Tibial artery (tissue), 4 donors: ENCODE measurements at regions not wholly inside any gene's neighbourhood (a gene's known extent, or its start where the extent isn't known, plus 50 kb on each side); places are given as distances from the start of the nearest gene placed in this dataset.
"Not testable (repeated sequence)": the region's sequence is repeated elsewhere in the genome, so short reads cannot be mapped to it uniquely, and the experiment has no call there.

ENCODE experiments used
- DNase-seq, 2 donors: peaks; one replicate each; pipeline ENCODE4 v3.0.0-alpha.2; 2019
- H3K27ac ChIP-seq, 2 donors: fragments of 200-600 bp; sonication (generic) in 1 of 2; 1 replicate in 1 of 2; 2 replicates in 1 of 2; pipeline ENCODE4 v1.5.1; 2018 to 2019; ENCODE audit warnings: mild to moderate bottlenecking in 1 of 2
- H3K27me3 ChIP-seq, 2 donors: fragments of 200-600 bp; sonication (generic) in 1 of 2; one replicate each; pipeline versions ENCODE4 v1.5.1 to v1.6.0; 2016 to 2019
- H3K36me3 ChIP-seq, 3 donors: fragments of 200-600 bp; sonication (generic) in 2 of 3; one replicate each; pipeline ENCODE4 v1.5.1; 2016 to 2019; ENCODE audit warnings: mild to moderate bottlenecking in 2 of 3
- H3K4me1 ChIP-seq, 4 donors: fragments of 200-600 bp; sonication (generic) in 2 of 4; 1 replicate in 3 of 4; 2 replicates in 1 of 4; pipeline ENCODE4 v1.5.1; 2016 to 2019
- H3K4me3 ChIP-seq, 2 donors: fragments of 200-600 bp; sonication (generic) in 1 of 2; 1 replicate in 1 of 2; 2 replicates in 1 of 2; pipeline ENCODE4 v1.5.1; 2018 to 2019; ENCODE audit warnings: mild to moderate bottlenecking in 2 of 2
- H3K9me3 ChIP-seq, 3 donors: fragments of 200-600 bp; sonication (generic) in 1 of 3; one replicate each; pipeline ENCODE4 v1.5.1; 2016 to 2019
- CTCF ChIP-seq, 2 experiments: fragments of 200-600 bp in 1 of 2; fragments of 450-650 bp in 1 of 2; IDR thresholded peaks; one replicate each; pipeline ENCODE4 v1.5.1; 2017 to 2019; ENCODE audit warnings: antibody characterized with exemption in 2 of 2, mild to moderate bottlenecking in 1 of 2, moderate library complexity in 1 of 2
- intact Hi-C: fragments of 100-400 bp; cut with DNase I; formaldehyde crosslinking; loops from one replicate; pipeline ENCODE4 v1.15.0; 2023; ENCODE audit warnings: low total_unique reads

GRCh38 chr9:13800776-13801175 is 513.2 kb downstream of the NFIB start:
- H3K27me3 ChIP-seq = no peaks in the 10 kb centered on the region
- no peaks in the 10 kb centered on the region for H3K36me3 ChIP-seq
- no peak for TF ChIP-seq CTCF (IDR thresholded peaks at IDR 0.05)
- H3K27ac ChIP-seq = no peak overlapping the region
- no peaks in the 10 kb centered on the region for H3K9me3 ChIP-seq
- H3K4me3 ChIP-seq = no peak overlapping the region
- intact Hi-C loops = no loop called here
- no peak for DNase-seq
- H3K4me1 ChIP-seq = no peaks in the 10 kb centered on the region

- H3K4me1 ChIP-seq, H3K27ac ChIP-seq, H3K9me3 ChIP-seq, H3K4me3 ChIP-seq, H3K36me3 ChIP-seq, DNase-seq, intact Hi-C loops, H3K27me3 ChIP-seq: not testable (repeated sequence)
Observed at GRCh38 chr9:13797701-13798100, 516.2 kb downstream of the NFIB start.

DNA sequence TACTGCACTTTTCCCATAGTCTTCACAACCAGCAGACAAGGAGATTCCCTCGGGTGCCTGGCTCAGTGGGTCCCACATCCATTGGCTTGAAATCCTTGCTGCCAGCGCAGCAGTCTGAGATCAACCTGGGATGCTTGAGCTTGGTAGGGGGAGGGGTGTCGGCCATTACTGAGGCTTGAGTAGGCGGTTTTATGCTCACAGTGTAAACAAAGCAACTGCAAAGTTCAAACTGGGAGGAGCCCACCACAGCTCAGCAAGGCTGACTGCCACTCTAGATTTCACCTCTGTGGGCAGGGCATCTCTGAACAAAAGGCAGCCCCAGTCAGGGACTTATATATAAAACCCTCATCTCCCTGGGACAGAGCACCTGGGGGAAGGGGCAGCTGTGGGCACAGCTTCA is 512.3 kb upstream of the MPDZ start:
- Histone ChIP-seq H3K27me3 (no peaks in the 10 kb centered on the region), H3K4me3 (no peak overlapping the region), H3K4me1 (peaks cover 0 to 14% (median 6%) of the 10 kb centered on the region in 4 donors), H3K36me3 (no peaks in the 10 kb centered on the region), H3K27ac (no peak overlapping the region), H3K9me3 (no peaks in the 10 kb centered on the region)
- no peak for DNase-seq
- TF ChIP-seq CTCF (IDR thresholded peaks at IDR 0.05) = no peak
- intact Hi-C loops = no loop called here

DNA sequence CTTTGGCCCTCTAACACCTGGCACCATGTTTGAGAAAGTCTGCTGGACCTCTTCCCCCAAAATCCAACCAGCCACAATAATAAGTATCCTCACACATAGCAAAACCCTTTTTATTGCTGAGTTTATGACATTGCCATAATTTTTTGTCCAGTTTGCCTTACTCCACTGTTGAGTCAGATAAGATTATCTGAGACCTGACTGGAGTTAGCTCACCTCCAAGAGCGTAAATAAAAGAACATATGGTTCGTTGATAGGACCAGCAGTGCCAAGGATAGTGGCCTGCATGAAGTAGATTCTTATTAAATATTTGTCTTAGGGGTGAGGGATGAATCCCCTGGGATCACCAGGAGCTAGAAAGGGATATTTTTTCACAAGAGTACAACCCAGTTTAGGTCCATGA is 510.6 kb upstream of the MPDZ start:
- no peak for TF ChIP-seq CTCF (IDR thresholded peaks at IDR 0.05)
- H3K27ac ChIP-seq = no peak overlapping the region
- intact Hi-C loops = no loop called here

DNA sequence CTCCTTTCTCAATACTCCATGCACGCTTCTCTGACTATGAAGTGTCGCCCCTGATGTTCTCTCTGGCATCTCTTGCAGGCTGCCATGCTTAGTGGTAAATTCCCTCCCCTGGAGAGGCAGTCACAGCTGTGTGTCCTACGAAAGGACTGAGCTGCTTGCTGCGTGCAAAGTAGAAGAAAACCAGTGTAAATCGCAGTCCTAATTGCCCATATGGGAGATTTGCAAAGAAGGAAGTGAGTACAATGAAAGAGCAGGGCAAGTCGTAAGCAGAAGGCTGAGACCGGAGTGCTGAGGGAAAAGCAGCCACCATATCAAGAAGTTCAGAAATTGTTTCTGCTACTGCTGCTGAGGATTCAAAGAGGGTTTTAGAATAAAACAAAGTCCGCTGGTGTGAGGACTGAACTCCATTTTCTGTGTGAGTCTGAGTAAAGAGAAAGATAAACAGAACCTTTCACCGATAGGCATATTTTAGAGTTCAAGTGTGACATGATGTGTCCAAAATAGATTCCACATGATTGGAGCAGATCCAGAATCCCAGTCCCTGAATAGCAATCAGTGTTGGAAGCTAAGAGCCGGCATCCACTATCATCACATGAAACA is 507.8 kb upstream of the MPDZ start:
- intact Hi-C loops = no loop called here
- TF ChIP-seq CTCF (IDR thresholded peaks at IDR 0.05) = no peak
- Histone ChIP-seq H3K4me1 (peaks cover 0 to 24% (median 11%) of the 10 kb centered on the region in 4 donors), H3K36me3 (no peaks in the 10 kb centered on the region), H3K4me3 (peak overlapping the region; percentile 31 to 32), H3K27me3 (no peaks in the 10 kb centered on the region), H3K9me3 (no peaks in the 10 kb centered on the region), H3K27ac (peak overlapping the region; percentile 67 to 76)
- DNase-seq = no peak

More for the DNA sequence above, 510.6 kb upstream of the MPDZ start:
- DNase-seq = no peak
- no peak overlapping the region for H3K4me3 ChIP-seq
- no peaks in the 10 kb centered on the region for H3K9me3 ChIP-seq
- H3K4me1 ChIP-seq = peaks cover 0 to 24% (median 11%) of the 10 kb centered on the region in 4 donors
- H3K27me3 ChIP-seq = no peaks in the 10 kb centered on the region
- H3K36me3 ChIP-seq = no peaks in the 10 kb centered on the region

GRCh38 chr9:13786711-13787110 is 507.2 kb upstream of the MPDZ start:
- no peaks in the 10 kb centered on the region for H3K36me3 ChIP-seq
- H3K27me3 ChIP-seq = no peaks in the 10 kb centered on the region
- H3K9me3 ChIP-seq = no peaks in the 10 kb centered on the region
- peak overlapping the region; percentile 67 to 76 for H3K27ac ChIP-seq
- H3K4me1 ChIP-seq = peaks cover 0 to 24% (median 11%) of the 10 kb centered on the region in 4 donors
- peak overlapping the region in 1 of 2 donors; percentile 31 for H3K4me3 ChIP-seq
- DNase-seq = no peak
- TF ChIP-seq CTCF (IDR thresholded peaks at IDR 0.05) = no peak
- intact Hi-C loops = no loop called here
